GM18861 (cell line): ENCODE measurements at regions not wholly inside any gene's neighbourhood (a gene's known extent, or its start where the extent isn't known, plus 50 kb on each side); places are given as distances from the start of the nearest gene placed in this dataset.
"Not testable (repeated sequence)": the region's sequence is repeated elsewhere in the genome, so short reads cannot be mapped to it uniquely, and the experiment has no call there.

Experiments
- ATAC-seq: cut with Tn5 transposase; IDR thresholded peaks from one replicate; pipeline ENCODE4 v1.9.1; 2021; ENCODE audit not compliant: unreplicated experiment

DNA sequence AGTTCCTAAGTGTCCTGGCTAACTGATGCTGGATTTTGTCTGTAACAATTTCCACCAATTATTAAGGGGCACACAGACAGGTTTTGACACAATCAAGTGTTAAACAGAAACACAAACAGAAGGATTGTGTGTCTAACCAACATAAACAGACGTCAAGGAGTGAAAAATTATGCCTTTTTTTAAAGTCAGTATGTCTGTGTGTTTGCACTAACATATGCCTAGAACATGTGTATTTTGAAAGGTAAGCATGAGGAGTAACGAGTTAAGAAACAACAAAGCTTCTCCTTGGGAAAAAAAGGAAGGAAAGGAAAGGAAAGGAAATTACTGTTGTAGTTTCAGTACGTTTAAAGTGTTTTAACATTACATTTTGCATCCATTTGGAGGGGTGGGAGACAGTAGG is 466.3 kb upstream of the ID4 start:
- ATAC-seq = no peak

DNA sequence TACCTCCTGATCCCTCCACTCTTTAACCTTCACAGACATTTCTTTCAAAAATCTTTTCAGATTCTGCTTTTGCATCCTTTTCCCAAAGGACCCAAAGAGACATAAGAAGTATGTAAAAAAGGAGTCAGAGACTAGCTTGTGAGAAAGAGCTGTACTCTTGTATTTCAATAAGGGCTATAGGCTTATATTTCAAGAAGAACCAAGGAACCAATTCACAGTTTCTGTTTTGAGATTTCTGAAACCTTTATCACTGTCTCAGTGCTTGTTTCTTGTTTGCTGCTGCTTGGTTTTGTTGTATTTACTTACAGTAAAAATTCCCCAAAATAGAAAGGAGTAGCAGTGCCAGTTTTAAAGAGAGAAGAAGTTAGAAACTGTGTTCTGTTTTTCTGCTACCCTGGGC is 461.6 kb upstream of the ID4 start:
- ATAC-seq = no peak

DNA sequence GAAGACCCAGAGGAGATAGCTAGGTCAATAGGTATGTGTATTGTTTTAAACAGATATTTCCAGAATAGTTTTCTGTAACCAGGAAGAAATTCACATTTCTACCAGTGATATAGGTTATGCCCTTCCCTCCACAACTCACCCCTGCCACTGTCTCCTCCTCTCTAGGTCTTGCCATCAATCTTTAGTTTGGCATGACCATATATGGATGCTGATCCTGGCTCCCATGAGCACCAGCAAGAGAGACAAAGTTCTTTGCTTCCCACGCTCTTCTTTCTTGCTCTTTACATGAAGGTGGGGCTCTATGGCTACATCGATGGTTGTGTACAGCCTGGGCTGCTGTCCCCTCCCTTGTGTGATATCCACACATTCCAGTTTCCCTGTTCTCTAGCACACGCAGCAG is 459.4 kb upstream of the ID4 start:
- ATAC-seq = no peak

DNA sequence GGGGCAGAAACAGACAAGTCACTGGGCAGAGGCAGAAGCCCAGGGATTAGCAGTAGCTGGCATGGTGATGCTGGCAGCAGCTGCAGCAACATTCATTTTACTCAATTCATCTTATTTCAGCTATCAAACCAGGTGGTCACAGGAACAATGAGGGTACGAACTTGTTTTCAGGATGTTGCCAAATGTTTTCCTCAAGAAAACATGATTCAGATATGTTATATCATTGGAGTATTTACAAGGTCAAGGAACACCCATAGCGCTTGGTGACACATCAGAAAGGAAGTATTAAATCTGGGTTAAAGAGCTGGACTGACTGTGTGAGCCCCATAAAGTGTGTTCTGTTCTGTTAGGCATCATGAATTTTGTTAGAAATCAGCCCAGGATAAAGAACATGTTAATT is 456.9 kb upstream of the ID4 start:
- ATAC-seq = no peak

DNA sequence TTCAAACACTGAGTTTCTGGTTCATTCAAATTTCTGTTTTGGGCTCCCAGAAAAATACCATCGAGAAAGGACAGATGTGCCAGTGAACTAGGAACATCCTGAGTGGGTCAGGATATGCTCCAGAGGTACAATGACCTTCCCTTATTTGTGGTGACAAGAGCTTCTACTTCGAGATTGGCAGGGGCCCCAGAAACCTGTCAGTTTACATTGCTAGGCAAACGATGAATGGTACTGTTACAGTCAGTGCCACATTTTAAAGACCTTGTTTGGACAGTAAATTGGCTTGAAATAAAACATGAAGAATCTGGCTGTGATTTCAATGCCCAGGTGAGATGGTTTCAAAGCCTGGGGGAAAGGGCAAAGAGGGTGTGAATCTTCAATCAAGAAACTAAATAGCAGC is 454.5 kb upstream of the ID4 start:
- no peak for ATAC-seq

DNA sequence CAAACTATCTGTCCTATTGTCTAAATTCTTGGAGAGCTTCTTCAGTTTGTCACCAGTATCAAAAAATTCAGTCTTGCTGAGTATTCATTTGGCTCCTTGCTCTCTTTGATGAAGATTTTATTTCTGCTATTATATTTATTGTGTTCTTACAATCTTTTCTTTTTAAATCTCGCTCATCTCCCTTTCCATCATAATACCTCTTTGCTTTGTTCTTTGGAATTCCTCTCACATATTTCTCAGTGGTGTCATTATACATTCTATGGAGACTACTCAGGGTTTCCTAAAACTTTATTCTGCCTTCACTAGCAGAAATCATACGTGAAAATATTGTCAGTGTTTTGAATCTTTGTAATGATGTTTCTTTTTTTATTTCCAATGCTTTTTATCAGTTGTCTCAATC is 445.2 kb upstream of the ID4 start:
- no peak for ATAC-seq

DNA sequence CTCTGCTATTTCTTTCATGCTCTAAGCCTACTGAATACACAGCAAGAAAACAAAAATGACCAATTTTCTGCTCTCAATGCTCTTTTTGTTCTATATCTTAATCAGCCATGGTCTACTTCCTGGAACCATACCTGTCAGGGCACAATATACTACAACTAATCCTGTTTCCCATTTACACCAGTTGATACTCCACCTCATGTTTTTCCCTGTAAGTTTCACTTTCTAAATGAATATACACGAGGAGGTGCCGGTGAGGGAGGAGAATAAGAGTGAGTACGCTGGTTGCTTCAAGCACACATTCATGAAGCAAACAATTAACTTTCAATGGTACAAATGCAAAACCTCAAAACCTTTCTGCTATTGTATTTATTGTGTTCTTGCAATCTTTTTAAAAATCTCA is 443.1 kb upstream of the ID4 start:
- no peak for ATAC-seq

DNA sequence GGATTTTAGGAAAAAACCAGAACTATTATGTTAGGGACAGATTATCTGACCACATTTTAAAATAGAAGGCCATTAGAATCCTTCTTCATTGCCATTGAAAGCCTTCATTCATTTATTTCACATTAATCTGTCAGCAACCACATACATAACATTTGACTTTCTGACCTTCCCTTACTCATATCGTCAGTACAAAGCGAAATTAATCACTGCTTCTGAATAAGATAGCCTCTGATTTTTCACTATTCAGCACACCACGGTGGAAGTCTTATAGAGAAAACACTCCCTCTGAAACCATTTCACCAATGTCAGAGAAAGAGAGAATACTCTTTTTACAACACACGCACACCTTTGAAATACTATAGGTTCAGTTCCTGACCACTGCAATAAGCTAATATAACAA is 442.5 kb upstream of the ID4 start:
- no peak for ATAC-seq

DNA sequence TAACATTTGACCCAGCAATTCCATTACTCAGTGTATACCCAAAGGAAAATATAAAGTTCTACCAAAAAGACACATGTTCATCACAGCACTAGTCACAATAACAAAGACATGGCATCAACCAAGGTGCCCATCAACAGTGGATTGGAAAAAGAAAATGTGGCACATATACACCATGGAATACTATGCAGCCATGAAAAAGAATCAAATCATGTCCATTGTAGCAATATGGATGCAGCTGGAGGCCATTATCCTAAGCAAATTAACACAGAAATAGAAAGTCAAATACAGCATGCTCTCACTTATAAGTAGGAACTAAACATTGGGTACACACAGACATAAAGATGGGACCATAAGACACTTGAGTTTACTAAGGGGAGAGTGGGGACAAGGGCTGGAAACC is 441.9 kb upstream of the ID4 start:
- ATAC-seq = no peak

DNA sequence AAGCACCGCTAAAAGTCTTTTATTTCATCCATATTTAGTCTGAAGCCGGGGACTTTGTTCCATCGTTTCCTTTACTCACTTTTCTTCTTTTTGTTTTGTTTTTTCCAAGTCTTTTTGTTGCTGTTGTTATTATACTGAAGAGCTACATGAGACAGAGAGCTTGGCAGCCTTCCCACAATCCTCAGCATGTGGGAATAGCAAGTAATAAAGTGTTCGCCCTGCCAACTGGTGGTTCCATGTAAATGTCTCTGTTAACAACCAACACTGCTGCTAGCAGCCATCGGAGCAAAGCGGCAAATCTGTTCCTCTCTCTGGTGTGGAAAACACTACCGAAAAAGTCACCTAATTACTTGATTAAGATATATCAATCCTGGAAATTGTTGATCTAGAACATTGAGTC is 437.8 kb upstream of the ID4 start:
- no peak for ATAC-seq

DNA sequence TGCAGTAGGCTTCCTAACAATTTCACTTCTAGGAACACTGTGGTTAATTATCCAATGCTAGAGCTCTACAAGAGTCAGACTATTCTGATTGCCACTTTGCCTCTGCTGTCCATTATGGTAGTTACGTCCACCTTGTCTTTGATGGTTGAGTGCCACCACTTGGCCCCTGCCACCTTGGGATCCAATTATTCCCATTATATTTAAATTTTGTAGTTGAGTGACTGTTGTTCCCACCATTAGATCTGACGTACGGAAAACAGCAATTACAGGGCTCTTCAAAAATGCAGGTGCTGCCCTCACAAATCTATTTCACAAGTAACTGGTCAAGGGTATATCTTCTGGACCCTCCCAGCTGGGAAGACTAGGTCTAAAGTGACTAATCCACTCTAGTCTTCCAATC is 432.3 kb upstream of the ID4 start:
- not testable (repeated sequence) for ATAC-seq

DNA sequence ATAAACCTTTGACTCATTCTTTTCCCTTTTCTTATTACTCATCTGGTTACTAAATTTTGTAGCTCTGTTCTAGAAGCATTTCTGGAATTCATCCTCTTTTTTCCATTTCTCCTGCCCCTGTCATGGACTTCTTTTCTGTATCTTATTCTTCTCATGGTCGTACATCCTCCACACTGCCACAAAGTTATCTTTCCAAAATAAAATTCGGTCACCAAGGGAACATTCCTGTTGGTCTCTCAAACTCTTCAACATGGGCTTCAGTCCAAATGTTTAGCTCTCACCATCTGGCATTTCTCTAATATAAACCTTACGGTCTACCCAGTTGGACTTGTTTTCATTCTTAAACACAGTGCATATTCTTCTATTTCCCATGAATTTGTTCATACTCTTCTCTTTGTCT is 428.8 kb upstream of the ID4 start:
- no peak for ATAC-seq

DNA sequence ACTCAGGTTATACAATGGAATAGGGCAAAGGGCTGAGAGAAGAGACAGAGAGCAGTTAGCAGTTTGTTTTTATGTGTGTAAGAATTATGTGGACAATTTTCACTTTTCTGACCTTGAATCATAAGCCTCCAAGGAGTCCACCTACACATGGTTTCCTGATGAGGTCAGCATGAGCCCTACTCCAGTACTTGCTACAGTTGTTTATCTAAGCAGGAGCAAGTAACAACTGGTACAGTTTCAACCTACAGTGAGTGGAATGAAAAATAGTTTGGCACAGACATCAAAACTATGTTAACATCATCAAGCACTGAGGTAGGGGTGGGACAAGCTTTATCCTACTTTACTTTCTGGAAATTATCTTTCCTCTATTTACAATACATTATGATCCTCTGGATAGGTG is 426.7 kb upstream of the ID4 start:
- no peak for ATAC-seq

DNA sequence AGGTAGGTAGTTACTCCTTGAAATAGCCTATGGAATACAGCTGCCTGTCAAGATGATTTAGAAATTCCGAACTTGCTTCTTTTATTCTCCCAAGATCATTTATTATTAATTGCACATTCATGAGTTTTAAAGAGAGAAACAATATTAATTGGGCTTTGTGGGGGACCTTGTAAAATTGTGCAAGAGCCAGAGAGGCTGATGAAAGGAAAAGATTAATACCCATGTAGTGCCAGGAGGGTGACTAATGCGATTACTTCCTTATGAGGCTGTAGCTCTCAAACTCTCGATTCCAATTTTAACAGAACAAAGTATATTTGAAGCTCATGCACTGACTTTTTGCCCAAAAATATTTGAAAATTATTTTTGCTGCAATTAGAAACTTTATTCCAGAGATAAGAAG is 423.8 kb upstream of the ID4 start:
- no peak for ATAC-seq

DNA sequence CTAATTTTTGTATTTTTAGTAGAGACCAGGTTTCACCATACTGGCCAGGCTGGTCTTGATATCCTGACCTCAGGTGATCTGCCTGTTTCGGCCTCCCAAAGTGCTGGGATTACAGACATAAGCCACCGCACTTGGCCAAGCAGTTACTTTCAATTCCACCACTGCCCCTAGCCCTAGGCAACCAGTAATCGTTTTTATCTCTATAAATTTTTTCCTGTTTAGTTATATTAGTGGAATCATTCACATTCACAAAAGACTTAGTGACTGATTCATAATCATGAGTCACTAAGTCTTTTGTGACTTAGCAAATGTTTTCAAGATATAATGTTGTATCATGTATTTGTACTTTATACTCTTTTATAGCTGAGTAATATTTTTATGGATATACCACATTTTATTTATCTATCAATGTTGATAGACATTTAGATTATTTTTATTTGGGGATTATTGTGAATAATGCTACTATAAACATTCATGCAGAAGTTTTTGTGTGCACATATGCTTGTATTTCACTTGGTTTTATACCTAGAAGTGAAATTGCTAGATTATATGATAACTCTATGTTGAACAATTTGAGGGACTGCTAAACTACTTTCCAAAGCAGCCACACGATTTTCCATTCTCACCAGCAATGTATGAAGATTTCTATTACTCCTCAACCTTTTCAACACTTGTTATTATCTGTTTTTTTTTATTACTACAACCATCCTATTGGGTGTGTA is 421.4 kb upstream of the ID4 start:
- no peak for ATAC-seq

DNA sequence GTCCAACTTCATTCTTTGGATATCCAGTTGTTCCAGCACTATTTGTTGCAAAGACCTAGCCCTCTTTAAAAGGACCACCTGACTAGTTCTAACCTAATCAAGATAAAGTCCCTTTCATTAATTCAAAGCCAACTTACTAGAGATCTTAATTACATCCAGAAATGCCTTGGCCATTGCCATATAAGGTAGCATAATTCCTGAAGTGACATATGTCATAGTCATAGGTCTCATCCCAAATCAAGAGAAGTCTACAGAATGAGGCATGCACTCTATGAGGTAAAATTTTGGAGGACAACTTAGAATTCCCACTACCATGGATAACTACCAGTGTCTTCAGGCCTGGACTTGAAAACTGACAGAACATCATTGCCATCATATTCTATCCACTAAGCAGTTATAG is 420.4 kb upstream of the ID4 start:
- no peak for ATAC-seq

DNA sequence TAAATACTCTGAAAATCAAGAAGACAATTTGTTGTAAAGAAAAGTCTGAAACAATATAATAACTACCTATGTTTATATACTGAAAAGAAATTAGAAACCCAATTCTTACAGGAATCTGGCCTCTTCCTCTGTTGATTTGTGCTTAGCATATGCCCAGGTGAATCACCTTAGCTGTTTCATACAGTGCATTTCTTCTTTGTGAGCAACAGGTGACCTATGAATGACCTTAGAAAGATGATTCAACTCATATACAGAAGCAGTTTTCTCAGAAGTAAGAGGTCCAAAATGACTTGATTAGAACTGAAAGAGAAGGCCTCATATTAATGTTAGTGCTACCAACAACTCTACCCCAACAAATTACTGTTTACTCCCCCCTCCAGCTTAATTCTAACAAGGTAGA is 419.5 kb upstream of the ID4 start:
- ATAC-seq = no peak

DNA sequence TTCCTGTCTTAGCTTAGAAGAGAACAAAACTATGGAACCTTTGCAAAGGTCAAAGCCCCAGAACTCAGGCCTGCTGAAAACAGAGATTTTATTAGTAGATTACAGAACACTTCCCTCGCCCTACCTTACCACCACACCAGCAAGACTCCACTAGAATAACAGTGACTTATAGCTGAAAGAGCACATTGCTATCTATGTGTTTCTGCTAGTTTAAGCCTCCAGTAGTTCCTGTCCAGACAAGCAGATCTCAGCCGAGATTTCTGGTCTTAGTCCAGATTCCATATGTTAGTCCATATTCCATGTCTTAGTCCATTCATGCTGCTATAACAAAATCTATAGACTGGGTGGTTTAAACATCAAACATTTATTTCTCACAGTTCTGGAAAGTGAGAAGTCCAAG is 412.3 kb upstream of the ID4 start:
- no peak for ATAC-seq

DNA sequence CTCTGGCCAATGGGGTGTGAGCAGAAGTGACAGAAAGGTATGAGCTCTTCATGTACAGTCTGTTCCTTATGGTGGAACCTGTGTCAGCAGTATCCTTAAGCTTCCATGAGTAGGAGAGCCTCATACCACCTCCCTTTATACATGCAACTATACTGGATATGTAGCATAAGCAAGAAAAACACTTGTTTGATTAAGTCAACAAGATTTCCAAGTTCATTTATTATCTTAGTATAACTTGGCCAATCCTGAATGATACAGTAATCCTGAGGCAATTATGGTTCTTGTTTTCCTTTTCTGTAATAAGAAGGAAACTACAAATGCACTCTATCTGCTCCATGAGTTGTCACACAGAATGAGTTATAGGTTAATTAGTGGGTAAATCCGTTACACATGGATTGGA is 409.6 kb upstream of the ID4 start:
- no peak for ATAC-seq

DNA sequence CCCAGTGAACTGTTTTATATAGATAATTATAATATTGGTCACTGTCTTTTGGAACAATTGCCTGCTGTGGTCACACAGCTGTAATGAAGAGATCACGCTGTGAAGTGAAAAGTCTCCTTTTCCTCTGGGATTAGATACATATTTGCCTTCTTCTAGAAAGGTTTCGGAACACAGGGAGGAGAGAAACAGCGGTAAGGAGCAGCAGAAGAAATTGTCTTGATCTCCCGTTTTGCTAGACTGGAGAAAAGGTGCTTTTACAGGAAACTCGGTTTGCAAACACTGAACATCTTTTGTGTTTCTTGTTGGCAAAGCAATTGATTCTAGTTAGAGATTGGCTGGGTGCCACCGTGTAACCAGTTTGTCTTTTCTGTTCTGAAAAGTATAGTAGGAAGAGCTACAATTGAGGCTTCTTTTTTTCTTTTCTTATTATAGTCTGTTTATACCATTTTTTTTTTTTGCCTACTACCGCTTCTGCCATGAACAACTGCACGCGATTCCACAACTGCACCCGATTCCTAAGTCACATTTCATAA is 404.1 kb upstream of the ID4 start:
- no peak for ATAC-seq

DNA sequence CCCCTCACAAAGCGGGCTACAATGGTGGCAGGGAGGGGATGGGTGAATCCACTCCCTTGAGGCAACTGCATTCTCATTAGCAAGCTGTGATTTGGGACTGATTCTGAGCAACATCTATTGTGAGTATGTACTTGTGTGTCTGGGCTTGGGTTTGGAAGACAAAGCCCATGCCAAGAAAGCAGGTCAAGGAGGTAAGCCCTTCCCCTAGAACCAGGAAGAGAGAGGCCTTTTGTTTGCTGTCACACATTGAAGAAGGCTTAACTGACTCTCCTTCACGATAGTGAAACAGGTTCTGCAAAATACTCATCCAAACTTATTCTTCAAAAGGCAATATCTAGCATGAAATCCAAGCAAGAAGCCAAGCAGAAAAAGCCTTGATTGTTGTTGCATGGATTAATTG is 403.1 kb upstream of the ID4 start:
- no peak for ATAC-seq

DNA sequence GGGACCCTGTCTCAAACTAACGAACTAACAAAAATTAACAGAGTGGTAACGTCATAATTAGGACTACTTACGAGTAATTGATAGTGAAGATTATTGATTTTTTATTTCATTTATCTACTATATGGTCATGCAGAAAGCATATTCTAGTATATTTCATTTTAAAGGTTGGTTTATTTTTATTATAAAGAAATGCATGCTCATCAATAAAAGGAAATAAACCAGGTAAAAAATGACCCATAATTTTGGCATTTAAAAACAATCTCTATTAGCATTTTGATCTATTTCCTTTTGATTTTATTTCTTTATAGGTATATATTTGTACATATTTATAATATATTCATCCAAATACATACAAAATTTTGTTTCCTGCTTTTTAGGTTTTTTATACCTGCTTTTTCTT is 401.4 kb upstream of the ID4 start:
- ATAC-seq = no peak

DNA sequence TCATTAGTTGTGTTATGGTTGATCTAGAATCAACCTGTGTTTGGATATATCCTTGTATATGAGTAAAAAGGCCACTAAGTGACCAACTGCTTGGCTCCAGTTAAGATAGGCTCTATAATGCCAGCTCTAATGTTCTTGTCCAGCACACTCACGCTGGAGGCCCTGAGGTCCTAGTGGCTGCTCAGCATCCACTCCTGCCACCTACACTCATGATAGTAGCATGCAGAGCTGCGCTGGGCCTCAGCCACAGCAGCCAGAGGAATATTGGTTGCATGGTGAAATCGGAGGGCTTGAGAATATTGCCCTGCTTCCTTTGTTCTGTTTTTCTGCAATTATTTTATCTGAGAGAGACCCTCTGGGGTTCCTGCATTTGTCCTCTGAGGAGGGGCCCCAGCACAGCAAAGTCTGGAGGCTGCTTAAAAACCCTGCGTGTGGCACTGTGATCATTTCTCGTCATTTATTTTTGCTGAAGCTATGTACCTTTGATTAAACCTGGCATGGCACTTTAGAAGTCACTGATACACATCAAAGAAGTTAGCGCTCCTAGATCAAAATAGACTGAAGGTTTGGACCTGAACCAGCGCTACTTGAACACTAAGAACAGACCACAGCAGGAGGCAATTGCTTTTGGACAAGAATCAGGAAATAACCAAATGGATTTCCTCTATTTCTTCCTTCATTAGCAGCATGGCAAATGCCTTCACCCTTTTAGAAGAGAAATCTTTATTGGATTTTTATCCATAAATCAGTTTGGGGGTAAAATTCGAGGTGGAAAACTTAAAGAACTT is 398.4 kb upstream of the ID4 start:
- ATAC-seq = no peak
